ENCODE measurements at regions not wholly inside any gene's neighbourhood (a gene's known extent, or its start where the extent isn't known, plus 50 kb on each side); places are given as distances from the start of the nearest gene placed in this dataset.

GRCh38 chr6:150549007-150549406 lies 50.7 kb upstream of the PLEKHG1 start:
- no peak for TF ChIP-seq CTCF (IDR thresholded peaks at IDR 0.05)
- intact Hi-C loops (cut with DNase I) = no loop called here
- H3K4me3 ChIP-seq = no peak overlapping the region
- peaks cover 0 to 4% of the 10 kb centered on the region in 2 donors for H3K4me1 ChIP-seq
- H3K27ac ChIP-seq = no peak overlapping the region
- H3K36me3 ChIP-seq = no peaks in the 10 kb centered on the region
- H3K9me3 ChIP-seq = no peaks in the 10 kb centered on the region
- H3K27me3 ChIP-seq = peaks cover 0 to 4% of the 10 kb centered on the region in 2 donors
- DNase-seq (no peak), ATAC-seq (no peak)

- H3K9me3 ChIP-seq = no peaks in the 10 kb centered on the region
- H3K4me1 ChIP-seq = peaks cover 0 to 4% of the 10 kb centered on the region in 2 donors
- TF ChIP-seq CTCF (IDR thresholded peaks at IDR 0.05) = no peak
These were observed 50.0 kb upstream of the PLEKHG1 start for GRCh38 chr6:150549674-150550101.

More at GRCh38 chr6:150549674-150550101, 50.0 kb upstream of the PLEKHG1 start:
- peaks cover 0 to 4% of the 10 kb centered on the region in 2 donors for H3K27me3 ChIP-seq
- H3K27ac ChIP-seq = no peak overlapping the region
- DNase-seq = no peak
- H3K36me3 ChIP-seq = no peaks in the 10 kb centered on the region
- intact Hi-C loops (cut with DNase I) = no loop called here
- H3K4me3 ChIP-seq = no peak overlapping the region
- no peak for ATAC-seq
